ENCODE measurements at regions not wholly inside any gene's neighbourhood (a gene's known extent, or its start where the extent isn't known, plus 50 kb on each side); places are given as distances from the start of the nearest gene placed in this dataset.

DNA sequence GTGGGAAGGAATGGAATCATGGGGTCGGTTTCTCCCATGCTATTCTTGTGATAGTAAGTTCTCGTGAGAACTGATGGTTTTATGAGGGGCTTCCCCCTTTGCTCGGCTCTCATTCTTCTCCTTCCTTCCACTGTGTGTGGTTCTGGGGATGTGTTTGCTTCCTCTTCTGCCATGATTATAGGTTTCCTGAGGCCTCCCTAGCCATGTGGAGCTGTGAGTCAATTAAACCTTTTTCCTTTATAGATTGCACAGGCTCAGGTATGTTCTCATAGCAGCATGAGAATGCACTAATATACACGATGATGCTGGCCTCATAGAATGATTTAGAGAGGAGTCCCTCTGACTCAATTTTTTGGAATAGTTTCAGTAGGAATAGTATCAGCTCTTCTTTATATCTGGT lies 195.4 kb upstream of the IVNS1ABP start:
- TF ChIP-seq POLR2AphosphoS5 (IDR thresholded peaks at IDR 0.05; ENCODE audit: borderline replicate concordance, low read depth, low read length) (no peak), EZH2 (IDR thresholded peaks at IDR 0.05) (no peak), FOXP2 (optimal IDR thresholded peaks at IDR 0.05; ENCODE audit: control extremely low read depth, extremely low read length, insufficient read depth) (no peak)

Measured in SK-N-MC (cell line).